Gastroesophageal sphincter (tissue), 4 donors: ENCODE measurements at regions not wholly inside any gene's neighbourhood (a gene's known extent, or its start where the extent isn't known, plus 50 kb on each side); places are given as distances from the start of the nearest gene placed in this dataset.

Source experiments
- ATAC-seq: fragments of 150-250 bp; one replicate; pipeline ENCODE4 v1.9.1; 2016; ENCODE audit warnings: mild to moderate bottlenecking, moderate library complexity
- H3K27ac ChIP-seq, 4 donors: fragments of 200-600 bp; sonication (generic) in 3 of 4; 1 replicate in 3 of 4; 2 replicates in 1 of 4; pipeline ENCODE4 v1.5.1; 2016 to 2019
- H3K27me3 ChIP-seq: fragments of 200-600 bp; sonication (generic); one replicate; pipeline ENCODE4 v1.5.1; 2019
- H3K36me3 ChIP-seq, 2 donors: fragments of 200-600 bp; sonication (generic); one replicate each; pipeline ENCODE4 v1.5.1; 2019; ENCODE audit warnings: control low read depth in 1 of 2
- H3K4me1 ChIP-seq, 3 donors: fragments of 200-600 bp; sonication (generic); 1 replicate in 2 of 3; 2 replicates in 1 of 3; pipeline ENCODE4 v1.5.1; 2016 to 2019; ENCODE audit warnings: control low read depth in 2 of 3
- H3K4me3 ChIP-seq, 2 donors: fragments of 200-600 bp; sonication (generic); one replicate each; pipeline ENCODE4 v1.5.1; 2019; ENCODE audit warnings: mild to moderate bottlenecking in 1 of 2, moderate library complexity in 1 of 2
- H3K9me3 ChIP-seq, 3 donors: fragments of 200-600 bp; sonication (generic); one replicate each; pipeline ENCODE4 v1.5.1; 2017 to 2019; ENCODE audit warnings: control low read depth in 2 of 3
- EP300 ChIP-seq: sonication (generic); formaldehyde crosslinking; IDR thresholded peaks from one replicate; pipeline ENCODE4 v1.6.1; 2017; ENCODE audit warnings: antibody characterized with exemption, mild to moderate bottlenecking
- POLR2A ChIP-seq, 2 donors: fragments of 450-650 bp; IDR thresholded peaks; one replicate each; pipeline ENCODE4 v1.6.1; 2017; ENCODE audit warnings: antibody characterized with exemption in 2 of 2, mild to moderate bottlenecking in 2 of 2, moderate library complexity in 1 of 2
- POLR2AphosphoS5 ChIP-seq: sonication (generic); formaldehyde crosslinking; IDR thresholded peaks from one replicate; pipeline ENCODE4 v1.6.1; 2017; ENCODE audit warnings: antibody characterized with exemption
- WGBS, 2 donors: methylation state at CpG; one replicate each; pipeline ENCODE4 v1.1.5; 2018; ENCODE audit warnings: low coverage in 1 of 2; 5-methylcytosine and 5-hydroxymethylcytosine counted together
- TF ChIP-seq, protein P1 (sequence below), 4 experiments: fragments of 200-600 bp in 2 of 4; fragments of 450-650 bp in 2 of 4; sonication (generic) in 1 of 4; IDR thresholded peaks; one replicate each; pipeline ENCODE4 v1.5.1; 2017 to 2019; ENCODE audit warnings: antibody characterized with exemption in 4 of 4, mild to moderate bottlenecking in 2 of 4, moderate library complexity in 2 of 4

DNA sequence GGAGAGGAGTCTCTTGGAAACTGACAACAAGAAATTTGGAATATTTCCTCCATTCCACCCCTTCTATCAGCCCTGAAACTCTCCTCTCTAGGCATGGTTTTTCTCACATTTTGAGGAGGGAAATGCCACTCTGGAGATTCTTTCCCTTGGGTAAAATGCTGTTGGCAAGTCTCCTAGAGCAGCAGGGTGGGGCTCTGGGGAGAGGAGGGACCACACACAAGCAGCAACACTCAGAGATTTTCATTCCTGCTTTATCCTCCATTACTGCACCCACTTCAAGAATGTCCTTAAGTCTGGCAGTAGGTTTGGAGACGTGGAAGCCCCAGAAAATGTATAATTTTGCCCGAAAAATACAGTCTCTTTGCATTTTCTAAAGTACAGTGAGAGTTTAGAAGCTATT, 130.8 kb upstream of the FLRT2 start:
- Histone ChIP-seq H3K4me3 (no peak overlapping the region), H3K9me3 (no peaks in the 10 kb centered on the region), H3K4me1 (peaks cover 0 to 6% (median 0%) of the 10 kb centered on the region in 3 donors), H3K27me3 (no peaks in the 10 kb centered on the region), H3K36me3 (no peaks in the 10 kb centered on the region), H3K27ac (no peak overlapping the region)
- TF ChIP-seq EP300 = no peak
- TF ChIP-seq, protein P1, sequence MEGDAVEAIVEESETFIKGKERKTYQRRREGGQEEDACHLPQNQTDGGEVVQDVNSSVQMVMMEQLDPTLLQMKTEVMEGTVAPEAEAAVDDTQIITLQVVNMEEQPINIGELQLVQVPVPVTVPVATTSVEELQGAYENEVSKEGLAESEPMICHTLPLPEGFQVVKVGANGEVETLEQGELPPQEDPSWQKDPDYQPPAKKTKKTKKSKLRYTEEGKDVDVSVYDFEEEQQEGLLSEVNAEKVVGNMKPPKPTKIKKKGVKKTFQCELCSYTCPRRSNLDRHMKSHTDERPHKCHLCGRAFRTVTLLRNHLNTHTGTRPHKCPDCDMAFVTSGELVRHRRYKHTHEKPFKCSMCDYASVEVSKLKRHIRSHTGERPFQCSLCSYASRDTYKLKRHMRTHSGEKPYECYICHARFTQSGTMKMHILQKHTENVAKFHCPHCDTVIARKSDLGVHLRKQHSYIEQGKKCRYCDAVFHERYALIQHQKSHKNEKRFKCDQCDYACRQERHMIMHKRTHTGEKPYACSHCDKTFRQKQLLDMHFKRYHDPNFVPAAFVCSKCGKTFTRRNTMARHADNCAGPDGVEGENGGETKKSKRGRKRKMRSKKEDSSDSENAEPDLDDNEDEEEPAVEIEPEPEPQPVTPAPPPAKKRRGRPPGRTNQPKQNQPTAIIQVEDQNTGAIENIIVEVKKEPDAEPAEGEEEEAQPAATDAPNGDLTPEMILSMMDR (IDR thresholded peaks at IDR 0.05) = no peak
- no peak for TF ChIP-seq POLR2A (IDR thresholded peaks at IDR 0.05)
- TF ChIP-seq POLR2AphosphoS5 = no peak
- no peak for ATAC-seq
- WGBS, 2 donors = 61 to 100% methylated on average over 1 to 2 of the region's 2 CpGs

DNA sequence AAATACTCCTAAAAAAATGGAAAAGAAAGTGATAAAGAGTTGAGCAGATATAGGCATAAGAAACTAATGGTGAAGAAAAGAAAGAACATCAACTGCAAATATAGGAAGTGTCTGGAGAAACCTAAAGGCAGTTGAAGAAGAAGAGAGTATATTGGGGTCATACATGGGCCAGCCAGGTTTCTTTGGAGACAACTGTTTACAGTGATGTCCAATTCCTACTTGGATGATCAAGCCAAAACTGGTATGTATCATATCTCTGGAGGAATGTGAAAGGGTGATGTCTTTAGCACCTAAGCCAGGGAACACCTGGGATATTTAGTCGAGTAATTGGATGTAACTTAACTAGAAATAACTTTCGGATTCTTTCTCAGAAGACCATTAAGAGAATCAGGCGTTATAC, 129.3 kb upstream of the FLRT2 start:
- no peaks in the 10 kb centered on the region for H3K36me3 ChIP-seq
- H3K27me3 ChIP-seq = no peaks in the 10 kb centered on the region
- H3K9me3 ChIP-seq = no peaks in the 10 kb centered on the region
- no peak overlapping the region for H3K4me3 ChIP-seq
- ATAC-seq = no peak
- H3K4me1 ChIP-seq = peaks cover 0 to 6% (median 0%) of the 10 kb centered on the region in 3 donors
- TF ChIP-seq EP300 = no peak
- TF ChIP-seq, protein P1 (IDR thresholded peaks at IDR 0.05) = no peak
- no peak for TF ChIP-seq POLR2A (IDR thresholded peaks at IDR 0.05)
- no peak for TF ChIP-seq POLR2AphosphoS5
- 87 to 93% methylated on average over 3 of the region's 3 CpGs for WGBS, 2 donors
- no peak overlapping the region for H3K27ac ChIP-seq

DNA sequence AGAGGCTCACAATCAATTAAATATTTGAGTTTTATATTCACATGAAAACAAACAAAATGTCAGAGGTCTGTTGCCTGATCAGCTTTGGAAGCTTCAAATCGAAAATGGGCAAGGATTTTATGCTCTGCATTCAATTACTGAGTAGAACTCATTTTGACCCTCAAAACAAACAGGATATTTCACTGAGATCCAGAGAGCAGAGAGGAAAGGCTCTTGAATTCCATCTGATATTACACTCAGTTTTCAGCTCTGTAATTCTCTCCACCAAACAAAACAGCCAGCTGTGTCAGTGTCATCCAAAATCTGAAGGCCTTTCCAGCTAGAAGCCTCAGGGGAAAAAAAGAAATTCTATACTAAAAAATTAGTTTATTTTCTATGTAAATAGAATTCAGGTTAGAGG, 128.6 kb upstream of the FLRT2 start:
- no peaks in the 10 kb centered on the region for H3K9me3 ChIP-seq
- H3K36me3 ChIP-seq = no peaks in the 10 kb centered on the region
- H3K4me1 ChIP-seq = peaks cover 0 to 6% (median 0%) of the 10 kb centered on the region in 3 donors
- no peak overlapping the region for H3K27ac ChIP-seq
- H3K27me3 ChIP-seq = no peaks in the 10 kb centered on the region
- TF ChIP-seq POLR2A (IDR thresholded peaks at IDR 0.05) = no peak
- WGBS, 2 donors = 42 to 64% methylated on average over 1 of the region's 1 CpG
- H3K4me3 ChIP-seq = no peak overlapping the region
- no peak for ATAC-seq

DNA sequence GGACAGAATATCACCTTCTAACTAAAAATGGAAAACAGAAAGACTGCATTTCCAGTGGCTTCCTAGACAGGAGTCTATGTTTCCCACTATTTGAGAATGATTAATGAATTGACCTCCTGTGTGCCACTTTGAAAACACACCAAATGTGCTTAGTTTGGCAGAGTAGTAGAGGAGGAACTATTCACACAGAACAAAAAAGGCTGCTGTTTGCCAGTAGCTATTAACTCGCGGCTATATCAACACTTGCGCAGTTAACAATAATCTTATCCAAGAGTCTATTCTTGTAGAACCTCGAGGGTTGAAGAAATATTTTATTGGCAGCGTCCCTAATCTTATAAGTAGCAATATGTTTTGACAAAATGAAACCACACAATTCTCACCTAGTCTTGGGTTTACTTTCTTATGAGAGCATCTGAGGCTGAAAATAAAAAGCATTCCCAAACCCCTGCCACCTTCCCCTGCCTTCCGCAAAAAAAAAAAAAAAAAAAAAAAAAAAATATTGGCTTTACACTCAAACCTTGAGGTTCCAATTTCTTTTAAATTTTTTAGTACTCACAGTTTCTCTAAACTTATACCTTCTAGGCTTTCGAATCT, 127.3 kb upstream of the FLRT2 start:
- Histone ChIP-seq H3K4me1 (peaks cover 0 to 6% (median 0%) of the 10 kb centered on the region in 3 donors), H3K4me3 (no peak overlapping the region), H3K27me3 (no peaks in the 10 kb centered on the region), H3K9me3 (no peaks in the 10 kb centered on the region), H3K27ac (no peak overlapping the region), H3K36me3 (no peaks in the 10 kb centered on the region)
- TF ChIP-seq POLR2AphosphoS5 (no peak), EP300 (no peak), POLR2A (IDR thresholded peaks at IDR 0.05) (no peak)
- TF ChIP-seq, protein P1 (IDR thresholded peaks at IDR 0.05) = no peak
- no peak for ATAC-seq
- WGBS, 2 donors = 48 to 57% methylated on average over 7 of the region's 7 CpGs

DNA sequence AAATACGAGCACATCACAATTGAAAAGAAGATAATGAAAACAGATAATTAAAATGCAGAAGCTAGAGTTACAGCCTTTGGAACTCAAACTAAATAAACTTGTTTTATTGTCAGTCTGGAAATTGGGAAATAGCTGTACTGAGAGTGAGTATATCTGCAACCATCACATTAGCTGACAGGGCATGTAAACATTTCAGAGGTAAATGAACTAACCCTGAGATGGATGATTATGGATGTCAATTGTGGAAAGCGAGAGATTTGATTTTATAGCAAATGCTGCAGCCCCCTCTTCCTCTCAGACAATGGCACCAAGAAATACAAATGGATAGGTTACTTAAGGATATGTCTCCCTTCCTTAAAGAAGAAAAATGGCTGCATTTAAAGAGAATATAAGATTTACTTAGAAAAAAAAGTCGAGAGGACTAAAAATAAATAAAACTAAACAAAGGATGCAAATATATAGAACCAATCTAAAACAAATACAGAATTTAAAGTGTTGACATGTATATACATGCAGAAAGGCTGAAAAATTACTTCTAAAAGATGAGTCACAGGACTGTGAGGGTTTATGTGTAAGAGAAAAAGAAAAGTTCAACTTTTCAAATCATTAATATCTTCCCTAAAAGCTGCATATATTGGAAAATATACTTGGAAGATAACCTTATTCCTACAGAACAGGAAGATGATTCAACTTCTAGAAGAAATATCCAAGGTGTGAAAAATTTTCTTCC, 120.3 kb upstream of the FLRT2 start:
- ATAC-seq = no peak
- Histone ChIP-seq H3K36me3 (no peaks in the 10 kb centered on the region), H3K9me3 (no peaks in the 10 kb centered on the region), H3K4me1 (no peaks in the 10 kb centered on the region), H3K4me3 (no peak overlapping the region), H3K27ac (no peak overlapping the region), H3K27me3 (no peaks in the 10 kb centered on the region)
- 44 to 65% methylated on average over 3 of the region's 3 CpGs for WGBS, 2 donors
- TF ChIP-seq POLR2AphosphoS5 (no peak), POLR2A (IDR thresholded peaks at IDR 0.05) (no peak), EP300 (no peak)
- TF ChIP-seq, protein P1 (IDR thresholded peaks at IDR 0.05) = no peak
